HG03064 (cell line): ENCODE measurements at regions not wholly inside any gene's neighbourhood (a gene's known extent, or its start where the extent isn't known, plus 50 kb on each side); places are given as distances from the start of the nearest gene placed in this dataset.
"Not testable (repeated sequence)": the region's sequence is repeated elsewhere in the genome, so short reads cannot be mapped to it uniquely, and the experiment has no call there.

ENCODE experiments used
- ATAC-seq: cut with Tn5 transposase; IDR thresholded peaks from one replicate; pipeline ENCODE4 v1.9.1; 2021; ENCODE audit warnings: low read depth; ENCODE audit not compliant: unreplicated experiment

DNA sequence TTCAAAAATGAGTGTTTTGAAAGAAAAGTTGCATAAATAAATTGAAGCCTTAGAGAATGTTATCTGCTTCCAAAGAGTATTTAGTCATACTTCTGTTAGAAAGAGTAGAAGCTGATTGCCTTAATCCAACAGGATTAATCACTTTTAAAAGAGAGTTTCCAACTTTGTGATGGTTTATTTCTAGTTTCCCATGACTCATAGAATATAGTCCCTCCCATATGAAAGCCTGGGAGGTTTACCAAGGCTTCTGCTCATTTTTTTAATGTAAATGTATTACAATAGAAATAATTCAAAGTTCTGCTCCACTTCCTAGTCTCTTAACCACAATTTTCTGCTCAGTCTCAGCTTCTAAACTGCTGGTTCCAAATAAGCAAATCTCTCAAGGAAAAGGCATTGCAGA lies 118.0 kb upstream of the IRAK1BP1 start:
- ATAC-seq, result no peak

DNA sequence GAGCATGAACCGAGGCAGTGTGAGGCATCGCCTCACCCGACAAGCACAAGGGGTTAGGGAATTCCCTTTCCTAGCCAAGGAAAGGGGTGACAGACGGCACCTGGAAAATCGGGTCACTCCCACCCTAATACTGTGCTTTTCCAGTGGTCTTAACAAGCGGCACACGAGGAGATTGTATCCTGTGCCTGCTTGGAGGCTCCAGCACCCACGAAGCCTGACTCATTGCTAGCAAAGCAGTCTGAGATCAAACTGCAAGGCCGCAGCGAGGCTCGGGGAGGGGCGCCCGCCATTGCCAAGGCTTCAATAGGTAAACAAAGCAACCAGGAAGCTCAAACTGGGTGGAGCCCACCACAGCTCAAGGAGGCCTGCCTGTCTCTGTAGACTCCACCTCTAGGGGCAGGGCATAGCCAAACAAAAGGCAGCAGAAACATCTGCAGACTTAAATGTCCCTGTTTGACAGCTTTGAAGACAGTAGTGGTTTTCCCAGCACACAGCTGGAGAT lies 109.0 kb upstream of the IRAK1BP1 start:
- ATAC-seq, result not testable (repeated sequence)

DNA sequence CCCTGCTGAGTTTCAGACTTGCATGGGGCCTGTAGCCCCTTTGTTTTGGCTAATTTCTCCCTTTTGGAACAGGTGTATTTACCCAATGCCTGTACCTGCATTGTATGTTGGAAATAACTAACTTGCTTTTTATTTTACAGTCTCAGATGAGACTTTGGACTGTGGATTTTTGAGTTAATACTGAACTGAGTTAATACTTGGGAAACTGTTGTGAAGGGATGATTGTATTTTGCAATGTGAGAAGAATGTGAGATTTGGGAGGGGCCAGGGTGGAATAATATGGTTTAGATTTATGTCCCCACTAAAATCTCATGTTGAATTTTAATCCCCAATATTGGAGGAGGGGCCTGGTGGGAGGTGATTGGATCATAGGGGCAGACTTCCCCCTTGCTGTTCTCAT lies 99.1 kb upstream of the IRAK1BP1 start:
- no peak for ATAC-seq

DNA sequence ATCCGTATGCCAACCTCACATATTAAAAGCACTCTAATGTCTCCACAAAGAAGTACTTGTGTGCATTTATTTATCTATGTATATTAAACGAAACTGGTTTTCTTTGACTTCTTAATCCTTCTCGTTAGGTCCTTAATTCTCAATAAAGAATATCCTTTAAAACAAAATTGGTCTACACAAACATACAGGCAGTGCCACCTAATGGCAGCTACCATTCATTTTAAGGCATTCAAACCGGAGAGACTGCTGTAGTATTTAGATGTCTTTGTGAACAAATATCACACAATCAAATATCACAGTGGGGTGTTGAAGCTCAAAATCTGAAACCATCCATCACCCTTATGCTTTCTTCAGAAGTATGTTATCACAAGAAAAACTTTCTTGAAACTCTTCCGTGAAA lies 96.6 kb upstream of the IRAK1BP1 start:
- no peak for ATAC-seq

DNA sequence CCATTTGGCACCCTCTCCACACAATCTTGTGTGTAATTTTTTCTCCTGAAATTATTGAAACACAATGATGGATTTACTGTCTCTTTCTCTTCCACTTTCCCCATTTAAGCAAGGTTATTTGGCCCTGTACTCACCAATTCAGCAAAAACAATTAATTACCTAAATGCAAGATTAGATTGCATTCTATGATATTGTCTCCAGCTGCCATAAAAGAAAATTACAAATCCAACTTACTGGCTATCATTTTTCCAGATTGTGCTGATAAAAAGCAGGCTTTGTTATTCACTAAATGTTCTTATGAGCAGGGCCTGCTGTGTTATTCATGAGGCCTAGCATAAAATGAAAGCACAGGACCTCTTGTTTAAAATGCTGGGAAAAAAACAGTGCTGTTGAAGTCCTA lies 95.8 kb upstream of the IRAK1BP1 start:
- no peak for ATAC-seq

DNA sequence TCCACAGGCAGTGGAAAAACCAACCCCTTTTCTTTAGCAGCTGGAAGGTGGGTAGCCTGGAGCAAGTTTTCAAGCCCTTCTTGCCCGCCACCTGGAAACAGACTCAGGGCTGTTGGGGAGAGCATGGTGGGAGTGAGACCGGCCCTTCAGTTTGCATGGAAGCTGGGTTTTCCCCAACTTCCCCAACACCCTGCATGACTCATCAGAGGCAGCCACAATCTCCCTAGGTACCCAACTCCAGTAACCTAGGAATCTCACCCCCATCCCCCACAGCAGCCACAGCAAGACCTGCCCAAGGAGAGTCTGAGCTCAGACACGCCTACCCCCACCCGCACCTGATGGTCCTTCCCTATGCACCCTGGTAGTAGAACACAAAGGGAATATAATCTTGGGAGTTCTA lies 86.3 kb upstream of the IRAK1BP1 start:
- ATAC-seq, result no peak

DNA sequence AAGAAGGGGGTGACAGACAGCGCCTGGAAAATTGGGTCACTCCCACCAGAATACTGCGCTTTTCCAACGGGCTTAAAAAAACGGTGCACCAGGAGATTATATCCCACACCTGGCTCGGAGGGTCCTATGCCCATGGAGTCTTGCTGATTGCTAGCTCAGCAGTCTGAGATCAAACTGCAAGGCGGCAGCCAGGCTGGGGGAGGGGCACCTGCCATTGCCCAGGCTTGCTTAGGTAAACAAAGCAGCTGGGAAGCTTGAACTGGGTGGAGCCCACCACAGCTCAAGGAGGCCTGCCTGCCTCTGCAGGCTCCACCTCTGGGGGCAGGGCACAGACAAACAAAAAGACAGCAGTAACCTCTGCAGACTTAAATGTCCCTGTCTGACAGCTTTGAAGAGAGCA lies 84.0 kb upstream of the IRAK1BP1 start:
- ATAC-seq, result not testable (repeated sequence)

DNA sequence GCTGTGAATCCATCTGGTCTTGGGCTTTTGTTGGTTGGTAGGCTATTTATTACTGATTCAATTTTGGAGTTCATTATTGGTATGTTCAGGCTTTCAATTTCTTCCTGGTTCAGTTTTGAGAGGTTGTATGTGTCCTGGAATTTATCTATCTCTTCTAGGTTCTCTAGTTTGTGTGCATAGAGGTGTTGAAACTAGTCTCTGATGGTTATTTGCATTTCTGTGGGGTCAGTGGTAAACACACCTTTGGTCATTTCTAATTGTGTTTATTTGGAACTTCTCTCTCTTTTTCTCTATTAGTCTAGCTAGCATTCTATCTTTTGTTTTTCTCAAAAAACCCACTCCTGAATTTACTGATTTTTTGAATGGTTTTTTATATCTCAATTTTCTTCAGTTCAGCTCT lies 70.1 kb upstream of the IRAK1BP1 start:
- ATAC-seq, result no peak

DNA sequence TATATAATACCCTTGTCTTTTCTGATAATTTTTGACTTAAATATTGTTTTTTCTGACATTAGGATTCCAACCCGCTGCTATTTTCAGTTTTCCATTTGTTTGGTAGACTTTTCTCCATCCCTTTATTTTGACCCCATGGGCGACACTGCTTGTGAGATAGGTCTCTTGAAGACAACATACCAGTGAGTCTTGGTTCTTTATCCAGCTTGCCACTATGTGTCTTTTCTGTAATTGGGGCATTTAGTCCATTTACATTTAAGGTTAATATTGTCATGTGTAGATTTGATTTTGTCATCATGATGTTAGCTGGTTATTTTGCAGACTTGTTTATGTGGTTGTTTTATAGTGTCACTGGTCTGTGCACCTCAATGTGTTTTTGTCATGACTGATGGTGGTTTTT lies 67.7 kb upstream of the IRAK1BP1 start:
- no peak for ATAC-seq

DNA sequence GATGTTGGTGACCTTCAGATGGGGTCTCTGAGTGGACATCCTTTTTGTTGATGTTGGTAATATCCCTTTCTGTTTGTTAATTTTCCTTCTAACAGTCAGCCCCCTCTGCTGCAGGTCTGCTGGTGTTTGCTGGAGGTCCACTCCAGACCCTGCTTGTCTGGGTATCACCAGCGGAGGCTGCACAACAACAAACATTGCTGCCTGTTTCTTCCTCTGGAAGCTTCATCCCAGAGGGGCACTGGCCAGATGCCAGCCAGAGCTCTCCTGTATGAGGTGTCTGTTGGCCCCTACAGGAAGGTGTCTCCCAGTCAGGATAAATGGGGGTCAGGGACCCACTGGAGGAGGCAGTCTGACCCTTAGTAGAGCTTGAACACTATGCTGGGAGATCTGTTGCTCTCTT lies 60.6 kb upstream of the IRAK1BP1 start:
- ATAC-seq, result not testable (repeated sequence)

DNA sequence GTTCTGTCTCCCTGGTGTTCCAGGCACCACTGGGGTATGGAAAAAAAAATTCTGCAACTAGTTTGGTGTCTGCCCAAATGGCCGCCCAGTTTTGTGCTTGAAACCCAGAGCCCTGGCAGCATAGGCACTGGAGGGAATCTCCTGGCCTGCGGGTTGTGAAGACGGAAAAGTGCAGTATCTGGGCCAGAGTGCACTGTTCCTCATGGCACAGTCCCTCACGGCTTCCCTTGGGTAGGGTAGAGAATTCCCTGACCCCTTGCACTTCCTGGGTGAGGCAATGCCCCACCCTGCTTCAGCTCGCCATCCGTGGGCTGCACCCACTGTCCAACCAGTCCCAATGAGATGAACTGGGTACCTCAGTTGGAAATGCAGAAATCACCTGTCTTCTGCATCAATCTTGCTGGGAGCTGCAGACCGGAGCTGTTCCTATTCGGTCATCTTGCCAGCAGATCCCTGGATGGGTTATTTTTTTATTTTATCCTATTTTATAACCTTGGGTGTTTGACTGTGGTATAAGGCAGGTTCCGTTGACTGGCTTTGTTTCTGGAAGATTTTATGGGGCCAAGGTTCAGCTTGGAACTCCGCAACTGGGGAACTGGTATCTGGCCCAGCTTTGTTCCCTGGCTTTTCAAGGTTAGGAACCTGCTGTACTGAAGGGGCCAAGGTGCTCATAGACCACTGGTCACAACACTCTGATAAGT lies 59.5 kb upstream of the IRAK1BP1 start:
- not testable (repeated sequence) for ATAC-seq

DNA sequence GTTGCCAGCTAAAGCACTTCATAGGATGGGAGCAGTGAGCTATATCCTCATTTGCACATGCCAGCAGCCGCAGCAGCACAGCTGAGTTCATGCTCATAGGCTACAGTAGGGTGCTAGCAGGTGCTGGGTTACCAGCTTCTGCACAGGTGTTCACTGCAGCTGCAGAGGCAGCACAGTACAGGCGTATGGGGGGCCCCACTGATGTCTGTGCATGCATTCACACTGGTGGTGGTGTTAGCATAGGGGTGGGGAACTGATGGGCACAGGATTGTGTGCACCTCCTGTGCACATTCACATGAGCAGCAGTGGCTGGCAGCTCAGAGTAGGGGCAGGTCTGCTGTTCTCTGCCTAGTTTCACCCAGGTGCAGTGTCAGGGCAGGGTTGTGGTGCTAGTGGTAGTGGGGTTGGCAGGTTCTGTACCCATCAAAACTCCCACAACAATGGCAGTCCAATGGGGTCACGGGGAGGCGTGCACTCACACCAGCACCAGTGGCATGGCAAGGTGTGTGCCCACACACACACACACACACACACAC lies 58.9 kb upstream of the IRAK1BP1 start:
- ATAC-seq, result no peak

DNA sequence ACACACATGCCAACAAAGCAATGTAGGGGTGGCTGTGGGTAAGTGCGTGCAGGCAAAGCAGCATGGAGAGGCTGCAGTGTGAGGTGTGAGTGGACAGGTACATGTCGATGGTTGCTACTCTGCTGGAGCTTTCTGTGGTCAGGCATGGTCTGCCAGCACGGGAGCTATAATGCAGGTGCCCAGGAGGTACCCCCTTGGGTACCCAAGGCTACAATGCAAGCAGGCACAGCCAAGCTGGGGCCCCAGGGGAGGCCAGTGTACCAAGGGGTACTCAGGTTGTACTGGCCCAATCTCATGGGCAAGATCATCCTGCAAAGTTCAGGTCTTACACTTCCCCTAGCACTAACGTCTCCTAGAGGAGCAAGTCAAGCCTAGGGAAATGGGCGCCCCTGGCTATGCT lies 58.4 kb upstream of the IRAK1BP1 start:
- no peak for ATAC-seq

DNA sequence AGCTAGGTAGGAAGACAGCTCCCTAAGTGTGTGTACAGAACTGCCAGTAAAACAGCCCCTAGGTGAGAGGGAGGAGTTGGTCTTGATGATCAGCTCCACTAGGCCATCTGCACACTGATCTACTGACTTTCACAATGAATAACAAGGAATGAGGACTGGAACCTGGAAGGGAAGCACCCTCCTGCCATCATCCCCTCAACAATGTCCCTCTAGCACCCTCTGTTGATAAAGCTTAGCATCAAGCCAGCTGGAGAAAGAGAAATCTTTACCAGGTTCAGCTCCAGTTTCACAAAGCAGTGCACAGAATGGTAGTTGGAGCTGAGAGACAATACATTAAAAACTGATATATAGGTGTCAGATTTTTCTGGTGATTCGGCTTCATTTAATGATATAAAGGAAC lies 57.2 kb upstream of the IRAK1BP1 start:
- ATAC-seq, result no peak

DNA sequence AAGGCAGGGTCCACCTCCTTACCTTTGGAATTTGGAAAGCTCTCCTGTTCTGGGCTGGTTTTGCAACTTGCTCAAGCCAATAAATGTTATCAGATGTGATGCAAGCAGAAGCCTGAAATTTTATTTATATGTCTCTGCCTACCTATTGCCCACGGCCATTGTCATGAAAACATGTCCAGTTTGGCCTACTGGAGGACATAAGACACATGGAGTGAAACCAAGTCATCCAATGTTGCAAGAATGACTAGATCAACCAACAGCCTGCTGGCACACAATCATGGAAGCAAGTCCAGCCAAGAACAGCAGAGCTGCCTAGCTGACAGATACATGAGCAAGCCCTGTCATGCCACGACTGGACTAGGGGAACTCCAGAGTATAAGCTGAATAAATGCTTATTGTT lies 56.7 kb upstream of the IRAK1BP1 start:
- ATAC-seq, result no peak
